ENCODE measurements at regions not wholly inside any gene's neighbourhood (a gene's known extent, or its start where the extent isn't known, plus 50 kb on each side); places are given as distances from the start of the nearest gene placed in this dataset.

GRCh38 chr2:167769020-167769419 lies 478.4 kb downstream of the STK39 start:
- H3K79me2 ChIP-seq (ENCODE audit: control insufficient read depth, insufficient read depth, low read length) = no peaks in the 10 kb centered on the region
- H3K4me1 ChIP-seq (ENCODE audit: control insufficient read depth in 2 of 2, insufficient read depth in 2 of 2, low read length in 2 of 2) = no peaks in the 10 kb centered on the region
- H3K36me3 ChIP-seq (replicated peaks in 1 of 2; ENCODE audit: control extremely low read depth in 1 of 2, control insufficient read depth in 1 of 2, extremely low read depth in 1 of 2, insufficient read depth in 2 of 2, low read length in 1 of 2) = no peaks in the 10 kb centered on the region
- ATAC-seq (ENCODE audit: low read depth) = no peak
- H3K27ac ChIP-seq (ENCODE audit: low read length in 2 of 2) = no peak overlapping the region
- no peaks in the 10 kb centered on the region for H3K4me1 Mint-ChIP-seq
- no peak for TF ChIP-seq EZH2 (IDR thresholded peaks at IDR 0.05; ENCODE audit: borderline replicate concordance, insufficient read depth, low read depth, low read length, poor library complexity, severe bottlenecking)
- TF ChIP-seq CTCF (IDR thresholded peaks at IDR 0.05) = no peak
- no peaks in the 10 kb centered on the region for H4K20me1 ChIP-seq (ENCODE audit: control insufficient read depth, insufficient read depth, low read length, poor library complexity, severe bottlenecking)
- WGBS (ENCODE audit: insufficient coverage) = no CpG with 5 or more reads among the region's 1 CpG
- no peak for DNase-seq
- no peak overlapping the region for H2AFZ ChIP-seq (ENCODE audit: insufficient read depth, low read depth, low read length, poor library complexity, severe bottlenecking)
- CTCF ChIA-PET = no interaction called here
- no peaks in the 10 kb centered on the region for H3K27me3 Mint-ChIP-seq
- intact Hi-C loops (cut with micrococcal nuclease) = no loop called here
- H3K27ac Mint-ChIP-seq = no peak overlapping the region
- no peak overlapping the region for H3K4me3 ChIP-seq (ENCODE audit: control extremely low read depth in 1 of 5, extremely low read depth in 1 of 5, insufficient read depth in 1 of 5, low read depth in 2 of 5, low read length in 4 of 5)
- H3K4me2 ChIP-seq (replicated peaks; ENCODE audit: low read depth, low read length, poor library complexity, severe bottlenecking) = no peak overlapping the region
- H3K27me3 ChIP-seq (replicated peaks in 1 of 4; ENCODE audit: control extremely low read depth in 1 of 4, control insufficient read depth in 3 of 4, insufficient read depth in 4 of 4, low read length in 3 of 4) = no peaks in the 10 kb centered on the region
- H3K9ac ChIP-seq (ENCODE audit: low read length) = no peak overlapping the region
- no peaks in the 10 kb centered on the region for H3K9me3 Mint-ChIP-seq (ENCODE audit: insufficient read depth)
- H3K9me3 ChIP-seq (ENCODE audit: control extremely low read depth in 1 of 3, control insufficient read depth in 2 of 3, insufficient read depth in 1 of 3, low read length in 2 of 3) = peaks cover 0 to 1% (median 0%) of the 10 kb centered on the region in 3 donors
- no peak overlapping the region for H3K4me3 Mint-ChIP-seq
- POLR2A ChIA-PET = no interaction called here

GRCh38 chr2:167767830-167768229 lies 479.6 kb downstream of the STK39 start:
- TF ChIP-seq EZH2 (IDR thresholded peaks at IDR 0.05; ENCODE audit: borderline replicate concordance, insufficient read depth, low read depth, low read length, poor library complexity, severe bottlenecking) (no peak), CTCF (IDR thresholded peaks at IDR 0.05) (no peak)
- no peak overlapping the region for H3K4me2 ChIP-seq (replicated peaks; ENCODE audit: low read depth, low read length, poor library complexity, severe bottlenecking)
- intact Hi-C loops (cut with micrococcal nuclease) = no loop called here
- H3K9me3 Mint-ChIP-seq (ENCODE audit: insufficient read depth) = no peaks in the 10 kb centered on the region
- no peaks in the 10 kb centered on the region for H3K36me3 ChIP-seq (replicated peaks in 1 of 2; ENCODE audit: control extremely low read depth in 1 of 2, control insufficient read depth in 1 of 2, extremely low read depth in 1 of 2, insufficient read depth in 2 of 2, low read length in 1 of 2)
- no peak overlapping the region for H3K9ac ChIP-seq (ENCODE audit: low read length)
- H3K4me3 Mint-ChIP-seq = no peak overlapping the region
- H3K27ac Mint-ChIP-seq = no peak overlapping the region
- no peaks in the 10 kb centered on the region for H3K27me3 ChIP-seq (replicated peaks in 1 of 4; ENCODE audit: control extremely low read depth in 1 of 4, control insufficient read depth in 3 of 4, insufficient read depth in 4 of 4, low read length in 3 of 4)
- H3K27me3 Mint-ChIP-seq = no peaks in the 10 kb centered on the region
- no peaks in the 10 kb centered on the region for H3K9me3 ChIP-seq (ENCODE audit: control extremely low read depth in 1 of 3, control insufficient read depth in 2 of 3, insufficient read depth in 1 of 3, low read length in 2 of 3)
- no peaks in the 10 kb centered on the region for H3K79me2 ChIP-seq (ENCODE audit: control insufficient read depth, insufficient read depth, low read length)
- no peak overlapping the region for H3K27ac ChIP-seq (ENCODE audit: low read length in 2 of 2)
- no peak for ATAC-seq (ENCODE audit: low read depth)
- DNase-seq = no peak
- H3K4me1 Mint-ChIP-seq = no peaks in the 10 kb centered on the region
- CTCF ChIA-PET = no interaction called here
- H3K4me3 ChIP-seq (ENCODE audit: control extremely low read depth in 1 of 5, extremely low read depth in 1 of 5, insufficient read depth in 1 of 5, low read depth in 2 of 5, low read length in 4 of 5) = no peak overlapping the region
- H3K4me1 ChIP-seq (ENCODE audit: control insufficient read depth in 2 of 2, insufficient read depth in 2 of 2, low read length in 2 of 2) = no peaks in the 10 kb centered on the region
- POLR2A ChIA-PET = no interaction called here
- no peak overlapping the region for H2AFZ ChIP-seq (ENCODE audit: insufficient read depth, low read depth, low read length, poor library complexity, severe bottlenecking)
- H4K20me1 ChIP-seq (ENCODE audit: control insufficient read depth, insufficient read depth, low read length, poor library complexity, severe bottlenecking) = no peaks in the 10 kb centered on the region
